Astrocyte (in vitro differentiated cells and primary cell): ENCODE measurements at regions not wholly inside any gene's neighbourhood (a gene's known extent, or its start where the extent isn't known, plus 50 kb on each side); places are given as distances from the start of the nearest gene placed in this dataset.

Experiments used
- DNase-seq: peaks from one replicate; pipeline ENCODE4 v3.0.0-alpha.2; 2010; ENCODE audit warnings: low read depth
- FAIRE-seq: peaks from 2 replicates; lab custom pipeline; 2011; peaks lifted over from hg19 to GRCh38; lab: Jason Lieb, UNC
- H2AFZ ChIP-seq: 2 replicates; pipeline ENCODE4 v1.6.0; 2012; ENCODE audit warnings: low read depth, low read length, inconsistent platforms
- H3K27ac ChIP-seq: 2 replicates; pipeline ENCODE4 v1.5.1; 2011; ENCODE audit warnings: low read depth, low read length, inconsistent platforms
- H3K27me3 ChIP-seq: 2 replicates; pipeline ENCODE4 v1.6.0; 2011; ENCODE audit warnings: low read length, inconsistent platforms; ENCODE audit not compliant: insufficient read depth
- H3K36me3 ChIP-seq: 2 replicates; pipeline ENCODE4 v1.5.1; 2011; ENCODE audit warnings: low read length, inconsistent platforms; ENCODE audit not compliant: insufficient read depth
- H3K4me1 ChIP-seq: 2 replicates; pipeline ENCODE4 v1.5.1; 2011; ENCODE audit warnings: low read length, inconsistent platforms; ENCODE audit not compliant: insufficient read depth
- H3K4me2 ChIP-seq: 2 replicates; pipeline ENCODE4 v1.6.0; 2012; ENCODE audit warnings: low read length, inconsistent platforms
- H3K4me3 ChIP-seq: 2 replicates; pipeline ENCODE4 v1.5.1; 2011; ENCODE audit warnings: low read depth, mild to moderate bottlenecking, low read length, inconsistent platforms; ENCODE audit not compliant: insufficient read depth
- H3K79me2 ChIP-seq: 2 replicates; pipeline ENCODE4 v1.6.0; 2012; ENCODE audit warnings: mild to moderate bottlenecking, low read length, inconsistent platforms; ENCODE audit not compliant: insufficient read depth
- H3K9ac ChIP-seq: 2 replicates; pipeline ENCODE4 v1.6.0; 2012; ENCODE audit warnings: mild to moderate bottlenecking, low read length, inconsistent platforms
- H3K9me3 ChIP-seq: 2 replicates; pipeline ENCODE4 v1.5.1; 2012; ENCODE audit warnings: low read depth, mild to moderate bottlenecking, low read length, inconsistent platforms; ENCODE audit not compliant: insufficient read depth
- H4K20me1 ChIP-seq: 2 replicates; pipeline ENCODE4 v1.6.0; 2012; ENCODE audit warnings: low read length, inconsistent platforms; ENCODE audit not compliant: insufficient read depth
- H3K27ac Mint-ChIP-seq: one replicate; pipeline ENCODE4 v1.8.0; 2021; ENCODE audit warnings: mild to moderate bottlenecking, mixed read lengths; ENCODE audit not compliant: unreplicated experiment
- H3K27me3 Mint-ChIP-seq: one replicate; pipeline ENCODE4 v1.8.0; 2021; ENCODE audit warnings: low read depth, mixed read lengths; ENCODE audit not compliant: unreplicated experiment
- H3K36me3 Mint-ChIP-seq: one replicate; pipeline ENCODE4 v1.8.0; 2021; ENCODE audit warnings: low read depth, mixed read lengths; ENCODE audit not compliant: unreplicated experiment
- H3K4me1 Mint-ChIP-seq: one replicate; pipeline ENCODE4 v1.8.0; 2021; ENCODE audit warnings: low read depth, mixed read lengths; ENCODE audit not compliant: unreplicated experiment
- H3K4me3 Mint-ChIP-seq: one replicate; pipeline ENCODE4 v1.8.0; 2021; ENCODE audit warnings: mild to moderate bottlenecking, moderate library complexity, mixed read lengths; ENCODE audit not compliant: unreplicated experiment
- H3K9me3 Mint-ChIP-seq: one replicate; pipeline ENCODE4 v1.8.0; 2021; ENCODE audit warnings: mild to moderate bottlenecking, mixed read lengths; ENCODE audit not compliant: unreplicated experiment
- CTCF ChIP-seq: IDR thresholded peaks from 2 replicates; pipeline ENCODE4 v1.5.1; 2011; ENCODE audit warnings: low read depth, mild to moderate bottlenecking, inconsistent platforms, low read length, moderate library complexity; ENCODE audit not compliant: insufficient read depth
- EZH2 ChIP-seq: IDR thresholded peaks from 2 replicates; pipeline ENCODE4 v1.6.1; 2012; ENCODE audit warnings: mild to moderate bottlenecking, low read length, inconsistent platforms; ENCODE audit not compliant: insufficient read depth

- Histone ChIP-seq H3K4me2 (no peak overlapping the region), H3K4me3 (no peak overlapping the region), H3K79me2 (no peaks in the 10 kb centered on the region), H3K36me3 (no peaks in the 10 kb centered on the region), H3K4me1 (no peaks in the 10 kb centered on the region), H4K20me1 (no peaks in the 10 kb centered on the region), H3K27me3 (peaks cover 14% of the 10 kb centered on the region), H3K9ac (no peak overlapping the region), H3K27ac (no peak overlapping the region), H3K9me3 (peaks cover 4% of the 10 kb centered on the region), H2AFZ (no peak overlapping the region)
- H3K36me3 Mint-ChIP-seq, result no peaks in the 10 kb centered on the region
- no peak overlapping the region for H3K27ac Mint-ChIP-seq
- peaks cover 2% of the 10 kb centered on the region for H3K4me1 Mint-ChIP-seq
- peaks cover 48% of the 10 kb centered on the region for H3K27me3 Mint-ChIP-seq
- H3K4me3 Mint-ChIP-seq, result no peak overlapping the region
- FAIRE-seq (no peak), DNase-seq (no peak)
- TF ChIP-seq EZH2, result no peak
- TF ChIP-seq CTCF, result no peak
- H3K9me3 Mint-ChIP-seq, result no peaks in the 10 kb centered on the region
Measured at GRCh38 chr6:168229368-168229752, 90.2 kb downstream of the DACT2 start.

- Mint-ChIP-seq H3K4me1 (peaks cover 2% of the 10 kb centered on the region), H3K4me3 (no peak overlapping the region), H3K9me3 (no peaks in the 10 kb centered on the region), H3K27me3 (peaks cover 53% of the 10 kb centered on the region), H3K36me3 (no peaks in the 10 kb centered on the region), H3K27ac (no peak overlapping the region)
- H2AFZ ChIP-seq, result no peak overlapping the region
- H3K9me3 ChIP-seq, result peaks cover 4% of the 10 kb centered on the region
- TF ChIP-seq EZH2 (no peak), CTCF (no peak)
- H3K27me3 ChIP-seq, result peaks cover 14% of the 10 kb centered on the region
- H4K20me1 ChIP-seq, result no peaks in the 10 kb centered on the region
- no peak overlapping the region for H3K4me3 ChIP-seq
- H3K9ac ChIP-seq, result no peak overlapping the region
- H3K27ac ChIP-seq, result no peak overlapping the region
- no peaks in the 10 kb centered on the region for H3K36me3 ChIP-seq
- DNase-seq (no peak), FAIRE-seq (no peak)
- no peak overlapping the region for H3K4me2 ChIP-seq
- H3K79me2 ChIP-seq, result no peaks in the 10 kb centered on the region
- no peaks in the 10 kb centered on the region for H3K4me1 ChIP-seq
Measured at GRCh38 chr6:168228676-168229367, 90.8 kb downstream of the DACT2 start.

- no peak for TF ChIP-seq CTCF
- no peak for TF ChIP-seq EZH2
- Histone ChIP-seq H3K27me3 (peaks cover 19% of the 10 kb centered on the region), H3K79me2 (no peaks in the 10 kb centered on the region), H3K36me3 (no peaks in the 10 kb centered on the region), H2AFZ (no peak overlapping the region), H3K4me3 (no peak overlapping the region), H3K9me3 (peaks cover 4% of the 10 kb centered on the region), H4K20me1 (no peaks in the 10 kb centered on the region), H3K9ac (no peak overlapping the region), H3K4me1 (no peaks in the 10 kb centered on the region), H3K4me2 (no peak overlapping the region), H3K27ac (no peak overlapping the region)
- H3K9me3 Mint-ChIP-seq, result no peaks in the 10 kb centered on the region
- H3K4me1 Mint-ChIP-seq, result peaks cover 2% of the 10 kb centered on the region
- FAIRE-seq (no peak), DNase-seq (no peak)
- peaks cover 59% of the 10 kb centered on the region for H3K27me3 Mint-ChIP-seq
- H3K4me3 Mint-ChIP-seq, result no peak overlapping the region
- H3K36me3 Mint-ChIP-seq, result no peaks in the 10 kb centered on the region
- H3K27ac Mint-ChIP-seq, result no peak overlapping the region
Measured at GRCh38 chr6:168227840-168228239, 91.7 kb downstream of the DACT2 start.
